Activated B cell treated with CpG ODN at 0.5 μM for 24 hours (primary cell): ENCODE measurements at regions not wholly inside any gene's neighbourhood (a gene's known extent, or its start where the extent isn't known, plus 50 kb on each side); places are given as distances from the start of the nearest gene placed in this dataset.

Experiments used
- ATAC-seq: fragments of 200-7000 bp; cut with Tn5 transposase; one replicate; pipeline ENCODE4 v1.10.0; 2021; ENCODE audit warnings: low read depth, mild to moderate bottlenecking, moderate library complexity
- CTCF ChIA-PET: fragments of 350-600 bp; sonication (Branson Sonifier 250); formaldehyde crosslinking; loops from one replicate; lab custom pipeline; 2021; ENCODE audit warnings: antibody characterized with exemption; lab: Charles Lee
- POLR2A ChIA-PET: fragments of 350-600 bp; sonication (Branson Sonifier 250); formaldehyde crosslinking; loops from one replicate; lab custom pipeline; 2021; ENCODE audit warnings: antibody characterized with exemption; lab: Charles Lee
- DNase-seq: peaks from one replicate; pipeline ENCODE4 v3.0.0; 2022
- H3K27ac Mint-ChIP-seq: one replicate; pipeline ENCODE4 v1.8.0; 2020; ENCODE audit warnings: mixed read lengths
- H3K27me3 Mint-ChIP-seq: one replicate; pipeline ENCODE4 v1.8.0; 2021; ENCODE audit warnings: mixed read lengths
- H3K36me3 Mint-ChIP-seq: one replicate; pipeline ENCODE4 v1.8.0; 2021; ENCODE audit warnings: low read depth, mixed read lengths
- H3K4me1 Mint-ChIP-seq: one replicate; pipeline ENCODE4 v1.8.0; 2021; ENCODE audit warnings: mixed read lengths
- H3K4me3 Mint-ChIP-seq: one replicate; pipeline ENCODE4 v1.8.0; 2020; ENCODE audit warnings: mild to moderate bottlenecking, mixed read lengths
- H3K9me3 Mint-ChIP-seq: one replicate; pipeline ENCODE4 v1.8.0; 2020; ENCODE audit warnings: mixed read lengths
- CTCF ChIP-seq: fragments of 200-600 bp; IDR thresholded peaks from one replicate; pipeline ENCODE4 v1.8.0; 2022; ENCODE audit warnings: antibody characterized with exemption, mild to moderate bottlenecking
- intact Hi-C: fragments of 100-400 bp; cut with micrococcal nuclease; formaldehyde crosslinking; loops from one replicate; pipeline ENCODE4 v1.15.1; 2024

GRCh38 chr5:82334085-82334692 is 56.0 kb upstream of the RPS23 start:
- Mint-ChIP-seq H3K4me1 (no peaks in the 10 kb centered on the region), H3K27me3 (no peaks in the 10 kb centered on the region), H3K9me3 (no peaks in the 10 kb centered on the region), H3K36me3 (no peaks in the 10 kb centered on the region), H3K27ac (no peak overlapping the region), H3K4me3 (no peak overlapping the region)
- TF ChIP-seq CTCF = no peak
- POLR2A ChIA-PET = no interaction called here
- CTCF ChIA-PET = no interaction called here
- no peak for ATAC-seq
- intact Hi-C loops = no loop called here
- DNase-seq = no peak

GRCh38 chr5:82332886-82333615 is 54.9 kb upstream of the RPS23 start:
- intact Hi-C loops = no loop called here
- Mint-ChIP-seq H3K27ac (no peak overlapping the region), H3K4me1 (no peaks in the 10 kb centered on the region), H3K36me3 (no peaks in the 10 kb centered on the region), H3K27me3 (no peaks in the 10 kb centered on the region), H3K4me3 (no peak overlapping the region), H3K9me3 (peaks cover 6% of the 10 kb centered on the region)
- TF ChIP-seq CTCF = no peak
- ChIA-PET POLR2A (no interaction called here), CTCF (no interaction called here)
- no peak for DNase-seq
- no peak for ATAC-seq

GRCh38 chr5:82332064-82332855 is 54.1 kb upstream of the RPS23 start:
- TF ChIP-seq CTCF = no peak
- no peaks in the 10 kb centered on the region for H3K36me3 Mint-ChIP-seq
- no peak overlapping the region for H3K27ac Mint-ChIP-seq
- peaks cover 6% of the 10 kb centered on the region for H3K9me3 Mint-ChIP-seq
- no peaks in the 10 kb centered on the region for H3K4me1 Mint-ChIP-seq
- no peak for ATAC-seq
- no peaks in the 10 kb centered on the region for H3K27me3 Mint-ChIP-seq
- DNase-seq = no peak
- ChIA-PET CTCF (no interaction called here), POLR2A (no interaction called here)
- intact Hi-C loops = no loop called here
- H3K4me3 Mint-ChIP-seq = no peak overlapping the region

- peaks cover 6% of the 10 kb centered on the region for H3K9me3 Mint-ChIP-seq
- no peak for ATAC-seq
- no peak overlapping the region for H3K4me3 Mint-ChIP-seq
- H3K36me3 Mint-ChIP-seq = no peaks in the 10 kb centered on the region
- no peak for TF ChIP-seq CTCF
- intact Hi-C loops = no loop called here
- no peaks in the 10 kb centered on the region for H3K27me3 Mint-ChIP-seq
- H3K4me1 Mint-ChIP-seq = no peaks in the 10 kb centered on the region
- H3K27ac Mint-ChIP-seq = no peak overlapping the region
- no peak for DNase-seq
- POLR2A ChIA-PET = no interaction called here
- CTCF ChIA-PET = no interaction called here
Observed at GRCh38 chr5:82331557-82331956, 53.4 kb upstream of the RPS23 start.

- Mint-ChIP-seq H3K36me3 (no peaks in the 10 kb centered on the region), H3K27ac (no peak overlapping the region), H3K4me1 (no peaks in the 10 kb centered on the region), H3K9me3 (peaks cover 6% of the 10 kb centered on the region), H3K4me3 (no peak overlapping the region), H3K27me3 (no peaks in the 10 kb centered on the region)
- no peak for ATAC-seq
- ChIA-PET CTCF (no interaction called here), POLR2A (no interaction called here)
- intact Hi-C loops = no loop called here
- no peak for TF ChIP-seq CTCF
- DNase-seq = no peak
Observed at GRCh38 chr5:82330530-82331270, 52.5 kb upstream of the RPS23 start.
